Activated B cell treated with CpG ODN at 0.5 μM for 24 hours (primary cell): ENCODE measurements at regions not wholly inside any gene's neighbourhood (a gene's known extent, or its start where the extent isn't known, plus 50 kb on each side); places are given as distances from the start of the nearest gene placed in this dataset.

Source experiments
- ATAC-seq: fragments of 200-7000 bp; cut with Tn5 transposase; one replicate; pipeline ENCODE4 v1.10.0; 2021; ENCODE audit warnings: low read depth, mild to moderate bottlenecking, moderate library complexity
- CTCF ChIA-PET: fragments of 350-600 bp; sonication (Branson Sonifier 250); formaldehyde crosslinking; loops from one replicate; lab custom pipeline; 2021; ENCODE audit warnings: antibody characterized with exemption; lab: Charles Lee
- POLR2A ChIA-PET: fragments of 350-600 bp; sonication (Branson Sonifier 250); formaldehyde crosslinking; loops from one replicate; lab custom pipeline; 2021; ENCODE audit warnings: antibody characterized with exemption; lab: Charles Lee
- DNase-seq: peaks from one replicate; pipeline ENCODE4 v3.0.0; 2022
- H3K27ac Mint-ChIP-seq: one replicate; pipeline ENCODE4 v1.8.0; 2020; ENCODE audit warnings: mixed read lengths
- H3K27me3 Mint-ChIP-seq: one replicate; pipeline ENCODE4 v1.8.0; 2021; ENCODE audit warnings: mixed read lengths
- H3K36me3 Mint-ChIP-seq: one replicate; pipeline ENCODE4 v1.8.0; 2021; ENCODE audit warnings: low read depth, mixed read lengths
- H3K4me1 Mint-ChIP-seq: one replicate; pipeline ENCODE4 v1.8.0; 2021; ENCODE audit warnings: mixed read lengths
- H3K4me3 Mint-ChIP-seq: one replicate; pipeline ENCODE4 v1.8.0; 2020; ENCODE audit warnings: mild to moderate bottlenecking, mixed read lengths
- H3K9me3 Mint-ChIP-seq: one replicate; pipeline ENCODE4 v1.8.0; 2020; ENCODE audit warnings: mixed read lengths
- intact Hi-C: fragments of 100-400 bp; cut with micrococcal nuclease; formaldehyde crosslinking; loops from one replicate; pipeline ENCODE4 v1.15.1; 2024
- TF ChIP-seq, protein P1 (sequence below): fragments of 200-600 bp; IDR thresholded peaks from one replicate; pipeline ENCODE4 v1.8.0; 2022; ENCODE audit warnings: antibody characterized with exemption, mild to moderate bottlenecking

DNA sequence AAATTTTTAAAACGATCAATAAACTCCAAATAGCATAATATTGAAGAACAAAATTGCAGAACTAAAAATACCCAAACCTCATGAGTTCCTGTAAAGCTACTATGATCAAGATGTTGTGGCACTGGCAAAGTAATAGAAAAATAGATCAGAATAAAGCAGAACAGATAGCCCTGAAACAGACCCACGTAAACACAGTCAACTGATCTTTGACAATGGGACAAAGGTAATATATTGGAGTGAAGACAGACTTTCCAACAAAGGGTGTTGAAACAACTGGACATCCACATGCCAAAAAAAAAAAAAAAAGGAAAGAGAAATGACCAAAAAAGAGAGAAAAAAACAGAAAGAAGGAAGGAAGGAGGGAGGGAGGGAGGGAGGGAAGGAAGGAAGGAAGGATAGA, 138.7 kb downstream of the IRS2 start:
- H3K4me3 Mint-ChIP-seq: no peak overlapping the region
- no peak for ATAC-seq
- DNase-seq: no peak
- ChIA-PET POLR2A (no interaction called here), CTCF (no interaction called here)
- H3K4me1 Mint-ChIP-seq: peaks cover 2% of the 10 kb centered on the region
- TF ChIP-seq, protein P1, sequence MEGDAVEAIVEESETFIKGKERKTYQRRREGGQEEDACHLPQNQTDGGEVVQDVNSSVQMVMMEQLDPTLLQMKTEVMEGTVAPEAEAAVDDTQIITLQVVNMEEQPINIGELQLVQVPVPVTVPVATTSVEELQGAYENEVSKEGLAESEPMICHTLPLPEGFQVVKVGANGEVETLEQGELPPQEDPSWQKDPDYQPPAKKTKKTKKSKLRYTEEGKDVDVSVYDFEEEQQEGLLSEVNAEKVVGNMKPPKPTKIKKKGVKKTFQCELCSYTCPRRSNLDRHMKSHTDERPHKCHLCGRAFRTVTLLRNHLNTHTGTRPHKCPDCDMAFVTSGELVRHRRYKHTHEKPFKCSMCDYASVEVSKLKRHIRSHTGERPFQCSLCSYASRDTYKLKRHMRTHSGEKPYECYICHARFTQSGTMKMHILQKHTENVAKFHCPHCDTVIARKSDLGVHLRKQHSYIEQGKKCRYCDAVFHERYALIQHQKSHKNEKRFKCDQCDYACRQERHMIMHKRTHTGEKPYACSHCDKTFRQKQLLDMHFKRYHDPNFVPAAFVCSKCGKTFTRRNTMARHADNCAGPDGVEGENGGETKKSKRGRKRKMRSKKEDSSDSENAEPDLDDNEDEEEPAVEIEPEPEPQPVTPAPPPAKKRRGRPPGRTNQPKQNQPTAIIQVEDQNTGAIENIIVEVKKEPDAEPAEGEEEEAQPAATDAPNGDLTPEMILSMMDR: no peak
- no peaks in the 10 kb centered on the region for H3K36me3 Mint-ChIP-seq
- H3K27me3 Mint-ChIP-seq: no peaks in the 10 kb centered on the region
- intact Hi-C loops: no loop called here
- H3K27ac Mint-ChIP-seq: no peak overlapping the region
- H3K9me3 Mint-ChIP-seq: peaks cover 3% of the 10 kb centered on the region

DNA sequence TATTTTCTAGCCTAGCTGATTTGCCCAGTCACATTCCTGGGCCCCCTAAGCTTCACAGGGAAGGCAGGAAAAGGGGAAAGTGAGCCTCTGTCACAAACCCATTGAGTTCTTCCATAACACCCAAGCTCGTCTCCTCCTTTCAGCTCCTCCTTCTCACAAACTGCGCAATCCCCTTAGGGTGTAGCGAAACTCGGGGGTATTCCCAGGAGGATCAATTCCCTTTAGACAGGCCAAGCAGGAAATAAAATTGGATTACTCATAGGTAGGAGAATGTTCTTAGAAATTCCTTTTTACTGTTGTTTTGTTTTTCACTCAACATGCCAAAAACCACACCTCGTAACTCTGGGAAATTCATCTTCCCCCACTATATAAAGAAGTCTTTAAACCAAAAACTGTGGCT, 139.3 kb downstream of the IRS2 start:
- no peak overlapping the region for H3K27ac Mint-ChIP-seq
- H3K4me3 Mint-ChIP-seq: no peak overlapping the region
- peaks cover 2% of the 10 kb centered on the region for H3K4me1 Mint-ChIP-seq
- intact Hi-C loops: no loop called here
- CTCF ChIA-PET: no interaction called here
- TF ChIP-seq, protein P1: no peak
- ATAC-seq: no peak
- H3K27me3 Mint-ChIP-seq: no peaks in the 10 kb centered on the region
- POLR2A ChIA-PET: no interaction called here
- no peaks in the 10 kb centered on the region for H3K36me3 Mint-ChIP-seq
- no peak for DNase-seq
- H3K9me3 Mint-ChIP-seq: peaks cover 3% of the 10 kb centered on the region

DNA sequence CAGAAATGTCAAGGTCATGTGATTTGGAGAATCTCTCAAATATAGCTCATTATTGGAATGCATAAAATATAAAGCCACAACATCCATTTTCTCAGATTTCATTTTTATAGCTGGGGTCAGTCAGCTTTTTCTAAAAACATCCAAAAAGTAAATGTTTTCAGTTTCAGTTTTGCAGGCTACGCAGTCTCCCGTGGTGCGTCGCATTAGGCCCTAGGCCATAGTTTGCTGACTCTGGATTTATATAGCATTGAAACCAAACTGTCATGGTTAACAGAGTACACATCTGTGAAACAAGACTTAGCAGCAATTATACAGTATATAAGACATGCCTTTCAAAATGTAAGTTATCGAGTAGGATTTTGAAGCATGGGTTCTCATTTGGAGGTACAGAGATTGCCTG, 140.0 kb downstream of the IRS2 start:
- POLR2A ChIA-PET: no interaction called here
- DNase-seq (no peak), ATAC-seq (no peak)
- TF ChIP-seq, protein P1: no peak
- H3K36me3 Mint-ChIP-seq: no peaks in the 10 kb centered on the region
- CTCF ChIA-PET: no interaction called here
- peaks cover 3% of the 10 kb centered on the region for H3K9me3 Mint-ChIP-seq
- H3K4me3 Mint-ChIP-seq: no peak overlapping the region
- intact Hi-C loops: no loop called here
- H3K27me3 Mint-ChIP-seq: no peaks in the 10 kb centered on the region
- peaks cover 2% of the 10 kb centered on the region for H3K4me1 Mint-ChIP-seq
- no peak overlapping the region for H3K27ac Mint-ChIP-seq

DNA sequence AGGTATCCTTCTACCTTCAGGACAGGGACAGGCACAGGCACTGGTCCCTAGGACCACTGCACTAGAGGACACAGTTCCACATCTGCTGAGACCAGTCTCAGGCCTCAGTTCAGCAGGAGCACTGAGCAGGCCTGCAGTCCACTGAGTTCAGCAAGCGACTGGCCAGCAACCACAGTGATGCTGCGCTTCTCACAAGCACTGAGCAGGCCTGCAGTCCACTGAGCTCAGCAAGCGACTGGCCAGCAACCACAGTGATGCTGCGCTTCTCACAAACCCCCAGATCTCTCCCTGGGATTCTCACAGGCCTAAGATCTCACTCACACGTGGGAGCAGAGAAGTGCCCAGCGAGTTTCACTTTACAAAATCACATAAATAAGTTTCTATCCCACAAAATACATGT, 140.6 kb downstream of the IRS2 start:
- TF ChIP-seq, protein P1: no peak
- ChIA-PET CTCF (no interaction called here), POLR2A (no interaction called here)
- no peak for ATAC-seq
- Mint-ChIP-seq H3K27ac (no peak overlapping the region), H3K4me1 (peaks cover 2% of the 10 kb centered on the region), H3K4me3 (no peak overlapping the region), H3K36me3 (no peaks in the 10 kb centered on the region), H3K27me3 (no peaks in the 10 kb centered on the region), H3K9me3 (peaks cover 8% of the 10 kb centered on the region)
- DNase-seq: no peak
- intact Hi-C loops: no loop called here

DNA sequence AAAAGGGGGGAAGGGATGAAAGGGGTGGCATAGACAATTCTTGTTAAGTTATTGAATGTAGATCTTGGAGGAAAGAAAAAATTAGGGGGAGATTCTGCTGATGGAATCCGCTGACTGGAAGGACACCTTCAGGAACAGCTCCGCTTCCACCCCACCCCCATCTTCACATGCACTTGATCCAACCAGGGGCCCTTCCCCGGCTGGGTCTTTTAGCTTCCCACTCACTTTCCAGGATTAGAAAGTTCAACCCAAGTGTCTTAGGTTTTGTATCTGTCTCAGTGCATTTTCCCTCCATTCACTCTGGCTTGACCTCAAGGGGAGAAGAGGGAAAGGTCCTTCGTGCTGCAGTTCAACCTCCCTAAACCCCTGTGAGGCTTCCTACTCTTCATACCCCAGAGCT, 141.4 kb downstream of the IRS2 start:
- DNase-seq (no peak), ATAC-seq (no peak)
- no peaks in the 10 kb centered on the region for H3K36me3 Mint-ChIP-seq
- no peak overlapping the region for H3K27ac Mint-ChIP-seq
- TF ChIP-seq, protein P1: no peak
- intact Hi-C loops: no loop called here
- ChIA-PET POLR2A (no interaction called here), CTCF (no interaction called here)
- no peak overlapping the region for H3K4me3 Mint-ChIP-seq
- H3K9me3 Mint-ChIP-seq: peaks cover 15% of the 10 kb centered on the region
- peaks cover 2% of the 10 kb centered on the region for H3K4me1 Mint-ChIP-seq
- no peaks in the 10 kb centered on the region for H3K27me3 Mint-ChIP-seq
